GM12878 (cell line): ENCODE measurements at regions not wholly inside any gene's neighbourhood (a gene's known extent, or its start where the extent isn't known, plus 50 kb on each side); places are given as distances from the start of the nearest gene placed in this dataset.

Experiments used
- ATAC-seq: fragments of 200-7000 bp; cut with Tn5 transposase; 3 replicates; pipeline ENCODE4 v1.9.1; 2020; ENCODE audit warnings: mild to moderate bottlenecking, moderate library complexity
- BruUV-seq: library from RNA; stranded (reverse); fragments of 400-500 nt; replicated peaks from 2 replicates; lab custom pipeline; 2021; lab: Mats Ljungman, UMichigan
- CTCF ChIA-PET: fragments of 300-600 bp; sonication (Branson Sonifier 250); formaldehyde crosslinking; extraction: SDS; loops from one replicate; lab custom pipeline; 2021; ENCODE audit warnings: inconsistent platforms; lab: Yijun Ruan, JAX
- POLR2A ChIA-PET: fragments of 350-600 bp; formaldehyde crosslinking; extraction: SDS; loops from one replicate; lab custom pipeline; 2021; ENCODE audit warnings: inconsistent platforms; lab: Charles Lee
- RAD21 ChIA-PET: fragments of 300-600 bp; sonication (Branson Sonifier 250); formaldehyde crosslinking; loops from one replicate; lab custom pipeline; 2023; ENCODE audit warnings: antibody characterized with exemption; ENCODE audit not compliant: unreplicated experiment; lab: Charles Lee
- SMC1A ChIA-PET: fragments of 300-600 bp; sonication (Branson Sonifier 250); formaldehyde crosslinking; loops from one replicate; lab custom pipeline; 2023; ENCODE audit not compliant: unreplicated experiment, uncharacterized antibody; lab: Charles Lee
- DNase-seq: peaks from one replicate; pipeline ENCODE4 v3.0.0-alpha.2; 2011; ENCODE audit warnings: low read depth, low spot score
- FAIRE-seq: peaks from 3 replicates; lab custom pipeline; 2011; peaks lifted over from hg19 to GRCh38; lab: Jason Lieb, UNC
- H2AFZ ChIP-seq: 2 replicates; pipeline ENCODE4 v1.6.0; 2011; ENCODE audit warnings: low read depth, low read length, control low read depth; ENCODE audit not compliant: control insufficient read depth
- H3K27ac ChIP-seq: 2 replicates; pipeline ENCODE4 v1.5.1; 2011; ENCODE audit warnings: control low read depth; ENCODE audit not compliant: control insufficient read depth, insufficient read depth
- H3K27me3 ChIP-seq, 2 experiments: replicated peaks in 1 of 2; 2 replicates each; pipeline versions ENCODE4 v1.6.0 to v1.6.1; 2011; ENCODE audit warnings: low read length in 1 of 2; ENCODE audit not compliant: control insufficient read depth in 2 of 2, insufficient read depth in 2 of 2
- H3K36me3 ChIP-seq, 2 experiments: 2 replicates each; pipeline ENCODE4 v1.5.1; 2011; ENCODE audit warnings: low read length in 1 of 2; ENCODE audit not compliant: control insufficient read depth in 2 of 2, insufficient read depth in 2 of 2
- H3K4me1 ChIP-seq: 2 replicates; pipeline ENCODE4 v1.6.1; 2011; ENCODE audit warnings: mild to moderate bottlenecking, low read length, moderate library complexity, mixed read lengths; ENCODE audit not compliant: control insufficient read depth, insufficient read depth
- H3K4me2 ChIP-seq: 2 replicates; pipeline ENCODE4 v1.6.0; 2011; ENCODE audit warnings: control low read depth; ENCODE audit not compliant: control insufficient read depth, insufficient read depth
- H3K4me3 ChIP-seq: fragments of 200-600 bp; sonication (generic); 2 replicates; pipeline ENCODE4 v1.5.1; 2016
- H3K79me2 ChIP-seq: 2 replicates; pipeline ENCODE4 v1.6.0; 2011; ENCODE audit warnings: low read length; ENCODE audit not compliant: control insufficient read depth, insufficient read depth
- H3K9ac ChIP-seq: 2 replicates; pipeline ENCODE4 v1.8.0; 2011; ENCODE audit warnings: low read length, control low read depth, mixed read lengths; ENCODE audit not compliant: control insufficient read depth, insufficient read depth
- H3K9me3 ChIP-seq: replicated peaks from 3 replicates; pipeline ENCODE4 v1.5.1; 2011; ENCODE audit warnings: mild to moderate bottlenecking, low read length; ENCODE audit not compliant: control insufficient read depth, insufficient read depth
- H4K20me1 ChIP-seq: 2 replicates; pipeline ENCODE4 v1.6.0; 2011; ENCODE audit not compliant: control insufficient read depth, insufficient read depth
- CBX3 ChIP-seq: fragments of 200-600 bp; sonication (generic); IDR thresholded peaks from 2 replicates; pipeline ENCODE4 v1.6.1; 2016; ENCODE audit warnings: low read depth, borderline replicate concordance
- CUX1 ChIP-seq: IDR thresholded peaks from 2 replicates; pipeline ENCODE4 v1.6.1; 2012; ENCODE audit warnings: improper control_type of control experiment, low read depth, low read length; ENCODE audit not compliant: insufficient replicate concordance
- NKRF ChIP-seq: fragments of 450-650 bp; conservative IDR thresholded peaks from 2 replicates; pipeline ENCODE4 v1.6.1; 2017; ENCODE audit warnings: mild to moderate bottlenecking, moderate library complexity
- POLR2AphosphoS2 ChIP-seq: IDR thresholded peaks from 2 replicates; pipeline ENCODE4 v1.6.1; 2011; ENCODE audit warnings: low read depth, mild to moderate bottlenecking, low read length, improper control_type of control experiment, moderate library complexity
- WGBS: methylation state at CpG from one replicate; pipeline ENCODE4 v1.1.6; 2016; ENCODE audit warnings: low lambda C conversion rate; ENCODE audit not compliant: insufficient replicate concordance, insufficient coverage; ENCODE audit errors: missing lambda C conversion rate; 5-methylcytosine and 5-hydroxymethylcytosine counted together
- in situ Hi-C: fragments of 300-500 bp; cut with MboI; formaldehyde crosslinking; loops from 9 replicates; pipeline ENCODE4 v1.14.3; 2018; ENCODE audit warnings: mixed read lengths
- intact Hi-C: fragments of 100-400 bp; cut with micrococcal nuclease; formaldehyde crosslinking; loops from one replicate; pipeline ENCODE4 v1.14.2; 2022; ENCODE audit not compliant: unreplicated experiment

- TF ChIP-seq CUX1: no peak
These were observed 70.8 kb upstream of the PTCHD1 start (continued) for GRCh38 chrX:23263892-23264291.

- intact Hi-C loops (no loop called here), in situ Hi-C loops (no loop called here)
- no peak for DNase-seq
- Histone ChIP-seq H3K4me2 (no peak overlapping the region), H3K9me3 (no peaks in the 10 kb centered on the region), H3K27me3 (no peaks in the 10 kb centered on the region), H3K9ac (no peak overlapping the region), H3K79me2 (no peaks in the 10 kb centered on the region), H2AFZ (no peak overlapping the region), H3K36me3 (no peaks in the 10 kb centered on the region), H3K27ac (no peak overlapping the region), H4K20me1 (no peaks in the 10 kb centered on the region), H3K4me1 (no peaks in the 10 kb centered on the region), H3K4me3 (no peak overlapping the region)
- ChIA-PET SMC1A (no interaction called here), CTCF (no interaction called here), RAD21 (no interaction called here), POLR2A (no interaction called here)
- 0% methylated on average over 3 of the region's 3 CpGs for WGBS
- TF ChIP-seq POLR2AphosphoS2 (no peak), CBX3 (no peak), NKRF (no peak)
- FAIRE-seq: no peak
- ATAC-seq: no peak
- no TSS peak for BruUV-seq
These were observed 64.7 kb upstream of the PTCHD1 start for GRCh38 chrX:23269923-23270322.
